GM10266 (cell line): ENCODE measurements at regions not wholly inside any gene's neighbourhood (a gene's known extent, or its start where the extent isn't known, plus 50 kb on each side); places are given as distances from the start of the nearest gene placed in this dataset.

Experiments used
- DNase-seq: peaks from one replicate; pipeline ENCODE4 v3.0.0; 2012; ENCODE audit errors: extremely low spot score
- TF ChIP-seq, protein P1 (sequence below): IDR thresholded peaks from 2 replicates; pipeline ENCODE4 v1.5.1; 2012; ENCODE audit warnings: mild to moderate bottlenecking, low read depth; ENCODE audit not compliant: control insufficient read depth, insufficient read depth; ENCODE audit errors: missing control alignments

DNA sequence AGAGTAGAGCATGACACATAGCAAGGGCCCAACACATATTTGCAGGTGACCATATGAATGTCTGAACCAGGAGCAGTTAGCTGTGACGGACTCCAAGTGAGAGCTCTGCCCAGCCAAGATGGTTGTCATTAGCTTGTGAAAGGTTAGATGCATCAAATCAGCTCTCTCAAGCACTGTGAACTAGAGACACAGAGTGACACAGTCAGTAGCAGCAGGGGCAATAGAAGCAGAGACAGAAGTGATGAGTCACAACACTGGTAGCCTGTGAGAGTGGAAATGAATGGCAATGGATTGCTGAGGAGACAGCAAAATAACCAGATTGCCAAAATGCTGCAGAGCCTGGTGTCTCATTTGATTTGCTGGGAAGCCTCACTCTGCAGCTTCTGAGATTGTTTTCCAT, 558.9 kb downstream of the PKHD1 start:
- DNase-seq: no peak
- TF ChIP-seq, protein P1, sequence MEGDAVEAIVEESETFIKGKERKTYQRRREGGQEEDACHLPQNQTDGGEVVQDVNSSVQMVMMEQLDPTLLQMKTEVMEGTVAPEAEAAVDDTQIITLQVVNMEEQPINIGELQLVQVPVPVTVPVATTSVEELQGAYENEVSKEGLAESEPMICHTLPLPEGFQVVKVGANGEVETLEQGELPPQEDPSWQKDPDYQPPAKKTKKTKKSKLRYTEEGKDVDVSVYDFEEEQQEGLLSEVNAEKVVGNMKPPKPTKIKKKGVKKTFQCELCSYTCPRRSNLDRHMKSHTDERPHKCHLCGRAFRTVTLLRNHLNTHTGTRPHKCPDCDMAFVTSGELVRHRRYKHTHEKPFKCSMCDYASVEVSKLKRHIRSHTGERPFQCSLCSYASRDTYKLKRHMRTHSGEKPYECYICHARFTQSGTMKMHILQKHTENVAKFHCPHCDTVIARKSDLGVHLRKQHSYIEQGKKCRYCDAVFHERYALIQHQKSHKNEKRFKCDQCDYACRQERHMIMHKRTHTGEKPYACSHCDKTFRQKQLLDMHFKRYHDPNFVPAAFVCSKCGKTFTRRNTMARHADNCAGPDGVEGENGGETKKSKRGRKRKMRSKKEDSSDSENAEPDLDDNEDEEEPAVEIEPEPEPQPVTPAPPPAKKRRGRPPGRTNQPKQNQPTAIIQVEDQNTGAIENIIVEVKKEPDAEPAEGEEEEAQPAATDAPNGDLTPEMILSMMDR: no peak

DNA sequence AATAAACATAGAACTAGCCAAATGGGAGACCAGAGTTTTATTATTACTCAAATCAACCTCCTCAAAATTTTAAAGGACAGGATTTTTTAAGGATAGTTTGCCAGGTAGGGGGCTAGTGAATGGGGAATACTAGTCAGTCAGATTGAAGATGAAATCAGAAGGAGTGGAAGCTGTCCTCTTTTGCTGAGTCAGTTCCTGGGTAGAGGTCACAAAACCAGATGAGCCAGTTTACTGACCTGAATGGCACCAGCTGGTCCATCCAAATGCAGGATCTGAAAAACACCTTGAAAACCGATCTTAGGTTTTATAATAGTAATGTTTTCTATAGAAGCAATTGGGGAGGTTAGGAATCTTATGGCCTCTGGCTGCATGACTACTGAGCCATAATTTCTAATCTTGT, 558.2 kb downstream of the PKHD1 start:
- DNase-seq: no peak
- TF ChIP-seq, protein P1: no peak

DNA sequence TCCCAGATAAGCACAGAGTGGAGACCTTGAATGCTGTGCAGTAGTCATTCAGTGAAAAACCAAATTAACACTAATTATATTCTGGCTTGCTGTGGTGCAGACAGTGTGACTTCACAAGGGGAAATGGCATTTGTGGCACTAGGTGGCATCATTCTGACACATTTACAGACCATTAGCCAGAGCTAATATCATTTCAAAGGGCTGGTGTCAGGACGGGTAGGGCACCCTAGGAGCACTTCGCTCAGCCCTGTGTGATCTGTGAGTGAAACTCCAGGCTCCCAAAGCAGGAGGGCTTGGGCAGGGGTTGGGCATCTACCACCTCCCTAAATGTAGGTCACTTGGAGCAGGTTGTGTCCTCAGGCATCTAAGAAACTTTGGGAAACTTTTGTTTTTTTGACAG, 555.8 kb downstream of the PKHD1 start:
- TF ChIP-seq, protein P1: no peak
- no peak for DNase-seq

DNA sequence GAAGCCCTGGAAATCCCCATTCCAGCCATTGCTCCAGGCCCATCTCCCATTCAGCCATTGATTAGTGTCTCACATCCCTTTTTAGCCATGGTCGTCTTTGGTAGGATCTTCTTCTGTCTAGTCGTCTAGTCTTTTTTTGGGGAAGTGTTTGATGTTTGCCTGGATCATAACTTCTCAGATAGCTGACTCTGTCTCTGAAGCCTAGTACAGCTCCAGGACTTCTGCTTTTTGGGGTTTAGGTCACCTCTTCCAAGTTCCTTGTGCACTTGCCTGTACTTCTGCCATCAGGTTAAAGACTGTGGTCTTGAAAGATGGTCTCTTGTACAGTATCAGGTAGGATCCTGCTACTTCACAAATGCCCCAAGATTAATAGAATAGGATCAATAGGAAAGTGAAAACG, 553.5 kb downstream of the PKHD1 start:
- no peak for DNase-seq

DNA sequence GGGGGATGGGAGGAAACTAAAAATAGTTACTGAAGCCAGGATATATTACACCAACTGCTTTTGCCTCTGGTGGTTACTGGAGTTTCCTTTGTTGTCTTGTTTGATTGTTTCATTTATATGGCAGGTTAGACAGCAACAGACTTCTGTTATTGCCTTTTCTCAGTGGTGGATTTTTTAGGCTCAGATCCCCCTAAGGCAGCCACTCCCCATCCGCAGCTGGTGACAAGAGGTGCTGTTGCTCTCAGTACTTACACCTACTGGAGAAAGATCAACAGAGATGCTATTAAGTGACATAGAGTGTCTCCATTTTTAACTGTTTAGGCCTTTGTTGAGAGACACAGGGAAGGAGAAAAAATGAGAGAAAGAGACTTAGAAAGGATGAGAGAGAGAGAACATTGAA, 552.1 kb downstream of the PKHD1 start:
- TF ChIP-seq, protein P1: no peak
- DNase-seq: no peak

More for the DNA sequence above, 553.5 kb downstream of the PKHD1 start:
- TF ChIP-seq, protein P1: no peak

DNA sequence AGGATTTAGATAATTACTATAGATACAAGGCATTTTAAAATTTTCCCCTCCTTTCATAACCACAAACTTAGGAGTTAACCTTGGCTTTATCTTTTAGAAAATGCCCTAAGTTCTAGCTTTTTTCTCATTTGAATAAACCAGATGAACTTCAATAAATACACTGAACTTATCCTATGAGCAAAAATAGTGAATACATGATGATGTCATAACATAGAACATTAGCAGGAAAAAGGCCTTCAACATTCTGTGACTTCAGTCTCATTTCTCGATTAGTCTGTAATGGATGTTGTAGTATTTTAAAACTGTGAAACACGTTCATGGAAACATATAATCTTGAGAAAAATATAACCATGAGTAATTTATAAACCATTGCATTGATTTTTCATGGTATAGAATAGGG, 550.7 kb downstream of the PKHD1 start:
- TF ChIP-seq, protein P1: no peak
- DNase-seq: no peak

DNA sequence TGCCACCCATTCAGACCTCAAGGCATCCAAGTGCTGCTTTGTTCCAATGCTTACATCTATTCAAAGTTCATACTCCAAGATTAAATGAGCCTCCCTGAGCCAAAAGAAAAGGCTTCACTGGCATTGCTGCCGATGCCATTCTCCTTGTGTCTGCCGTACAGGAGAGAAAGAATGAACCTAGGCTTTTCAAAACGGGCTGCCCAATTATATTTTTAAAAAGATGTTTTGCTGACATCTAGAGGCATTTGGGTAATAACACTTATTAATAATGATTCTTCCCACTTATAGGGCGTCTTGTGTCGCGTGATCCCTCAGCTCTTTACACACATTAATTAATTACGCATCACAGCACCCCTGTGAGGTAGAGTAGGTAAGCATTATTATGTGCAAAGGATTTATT, 545.6 kb downstream of the PKHD1 start:
- no peak for DNase-seq
- TF ChIP-seq, protein P1: no peak
